NB4 (cell line): ENCODE measurements at regions not wholly inside any gene's neighbourhood (a gene's known extent, or its start where the extent isn't known, plus 50 kb on each side); places are given as distances from the start of the nearest gene placed in this dataset.
"Not testable (repeated sequence)": the region's sequence is repeated elsewhere in the genome, so short reads cannot be mapped to it uniquely, and the experiment has no call there.

Source experiments
- DNase-seq: peaks from one replicate; pipeline ENCODE4 v3.0.0; 2010; ENCODE audit warnings: low read depth
- H3K4me3 ChIP-seq: one replicate; pipeline ENCODE4 v1.5.1; 2011; ENCODE audit warnings: mild to moderate bottlenecking, low read depth, low read length, moderate library complexity
- CTCF ChIP-seq: IDR thresholded peaks from one replicate; pipeline ENCODE4 v1.5.1; 2012; ENCODE audit warnings: low read depth, low read length
- MAX ChIP-seq: IDR thresholded peaks from 2 replicates; pipeline ENCODE4 v1.6.1; 2011; ENCODE audit warnings: low read depth, low read length
- MYC ChIP-seq: IDR thresholded peaks from 2 replicates; pipeline ENCODE4 v1.6.1; 2011; ENCODE audit warnings: low read depth, low read length
- POLR2A ChIP-seq: IDR thresholded peaks from 2 replicates; pipeline ENCODE4 v1.6.1; 2011; ENCODE audit warnings: mild to moderate bottlenecking; ENCODE audit not compliant: insufficient read length; ENCODE audit errors: extremely low read depth

- H3K4me3 ChIP-seq = no peak overlapping the region
- TF ChIP-seq MAX = no peak
- no peak for TF ChIP-seq POLR2A
- no peak for TF ChIP-seq CTCF
- no peak for TF ChIP-seq MYC
- DNase-seq = no peak
Measured at GRCh38 chr17:72380737-72381136, 259.9 kb downstream of the SOX9 start.

GRCh38 chr17:72381597-72382397 lies 261.0 kb downstream of the SOX9 start:
- TF ChIP-seq MAX (no peak), MYC (no peak), POLR2A (no peak), CTCF (no peak)
- H3K4me3 ChIP-seq = no peak overlapping the region
- no peak for DNase-seq

GRCh38 chr17:72382971-72383722 lies 262.3 kb downstream of the SOX9 start:
- no peak for TF ChIP-seq MYC
- no peak for TF ChIP-seq CTCF
- TF ChIP-seq MAX = no peak
- no peak for TF ChIP-seq POLR2A
- DNase-seq = no peak
- H3K4me3 ChIP-seq = no peak overlapping the region

GRCh38 chr17:72385475-72385874 lies 264.7 kb downstream of the SOX9 start:
- H3K4me3 ChIP-seq = no peak overlapping the region
- DNase-seq = no peak
- TF ChIP-seq MAX (no peak), MYC (no peak), CTCF (no peak), POLR2A (no peak)

- not testable (repeated sequence) for H3K4me3 ChIP-seq
- peak; percentile 15 for DNase-seq
Measured at GRCh38 chr17:72386173-72386572, 265.4 kb downstream of the SOX9 start.

- no peak overlapping the region for H3K4me3 ChIP-seq
- TF ChIP-seq CTCF (no peak), MYC (no peak), MAX (no peak), POLR2A (no peak)
- DNase-seq = no peak
Measured at GRCh38 chr17:72386619-72387237, 265.9 kb downstream of the SOX9 start.
